ENCODE measurements at regions not wholly inside any gene's neighbourhood (a gene's known extent, or its start where the extent isn't known, plus 50 kb on each side); places are given as distances from the start of the nearest gene placed in this dataset.

DNA sequence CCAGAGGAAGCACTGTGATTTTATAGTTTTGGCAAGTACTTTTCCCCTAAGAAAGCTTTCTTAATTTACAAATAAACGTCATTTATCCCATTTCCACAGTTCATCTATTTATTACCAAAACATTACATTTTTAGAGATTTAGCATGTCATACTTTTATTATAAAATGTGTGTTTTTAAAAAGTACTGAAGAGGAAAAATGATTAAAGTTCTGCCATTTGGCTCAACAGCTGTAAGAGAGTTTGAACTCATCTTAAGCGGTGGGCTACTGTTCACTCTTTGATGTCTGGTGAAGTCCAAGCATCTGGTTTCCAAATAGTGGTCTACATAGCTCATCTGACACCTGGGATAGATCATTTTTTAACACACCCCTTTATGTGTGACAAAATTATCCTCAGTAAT, 51.3 kb upstream of the TANC1 start:
- TF ChIP-seq, protein P1, sequence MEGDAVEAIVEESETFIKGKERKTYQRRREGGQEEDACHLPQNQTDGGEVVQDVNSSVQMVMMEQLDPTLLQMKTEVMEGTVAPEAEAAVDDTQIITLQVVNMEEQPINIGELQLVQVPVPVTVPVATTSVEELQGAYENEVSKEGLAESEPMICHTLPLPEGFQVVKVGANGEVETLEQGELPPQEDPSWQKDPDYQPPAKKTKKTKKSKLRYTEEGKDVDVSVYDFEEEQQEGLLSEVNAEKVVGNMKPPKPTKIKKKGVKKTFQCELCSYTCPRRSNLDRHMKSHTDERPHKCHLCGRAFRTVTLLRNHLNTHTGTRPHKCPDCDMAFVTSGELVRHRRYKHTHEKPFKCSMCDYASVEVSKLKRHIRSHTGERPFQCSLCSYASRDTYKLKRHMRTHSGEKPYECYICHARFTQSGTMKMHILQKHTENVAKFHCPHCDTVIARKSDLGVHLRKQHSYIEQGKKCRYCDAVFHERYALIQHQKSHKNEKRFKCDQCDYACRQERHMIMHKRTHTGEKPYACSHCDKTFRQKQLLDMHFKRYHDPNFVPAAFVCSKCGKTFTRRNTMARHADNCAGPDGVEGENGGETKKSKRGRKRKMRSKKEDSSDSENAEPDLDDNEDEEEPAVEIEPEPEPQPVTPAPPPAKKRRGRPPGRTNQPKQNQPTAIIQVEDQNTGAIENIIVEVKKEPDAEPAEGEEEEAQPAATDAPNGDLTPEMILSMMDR (IDR thresholded peaks at IDR 0.05; ENCODE audit: borderline replicate concordance, extremely low read depth, low read length, poor library complexity, severe bottlenecking): no peak
- TF ChIP-seq EZH2 (IDR thresholded peaks at IDR 0.05; ENCODE audit: borderline replicate concordance, low read depth, low read length, severe bottlenecking): no peak
